SU-DHL-6 (cell line): ENCODE measurements at regions not wholly inside any gene's neighbourhood (a gene's known extent, or its start where the extent isn't known, plus 50 kb on each side); places are given as distances from the start of the nearest gene placed in this dataset.

Experiments
- CTCF ChIP-seq: fragments of 200-600 bp; sonication (generic); IDR thresholded peaks from one replicate; pipeline ENCODE4 v1.5.1; 2017; ENCODE audit warnings: antibody characterized with exemption, mild to moderate bottlenecking, low read length, moderate library complexity; ENCODE audit not compliant: insufficient read depth, poor library complexity, severe bottlenecking
- EZH2phosphoT487 ChIP-seq: fragments of 200-600 bp; sonication (generic), shearing (Covaris generic); conservative IDR thresholded peaks from 2 replicates; pipeline ENCODE4 v1.6.1; 2018; ENCODE audit warnings: mild to moderate bottlenecking, antibody characterized with exemption, low read length, moderate library complexity, mixed read lengths

- TF ChIP-seq CTCF: no peak
- no peak for TF ChIP-seq EZH2phosphoT487
These were observed 71.9 kb upstream of the KRR1 start for GRCh38 chr12:75583355-75583754.
